Spleen (tissue), 7 donors: ENCODE measurements at regions not wholly inside any gene's neighbourhood (a gene's known extent, or its start where the extent isn't known, plus 50 kb on each side); places are given as distances from the start of the nearest gene placed in this dataset.

ENCODE experiments used
- POLR2A ChIP-seq, 3 donors: fragments of 450-650 bp; IDR thresholded peaks; one replicate each; pipeline ENCODE4 v1.5.1; 2017; ENCODE audit warnings: antibody characterized with exemption in 3 of 3, mild to moderate bottlenecking in 1 of 3
- POLR2AphosphoS5 ChIP-seq, 3 donors: sonication (generic); formaldehyde crosslinking; IDR thresholded peaks; one replicate each; pipeline ENCODE4 v1.5.1; 2017; ENCODE audit warnings: antibody characterized with exemption in 3 of 3
- TF ChIP-seq, protein P1 (sequence below), 11 experiments: fragments of 200-600 bp in 7 of 11; fragments of 450-650 bp in 4 of 11; sonication (generic) in 4 of 11; IDR thresholded peaks in 8 of 11; conservative IDR thresholded peaks in 3 of 11; 1 replicate in 7 of 11; 2 replicates in 4 of 11; pipeline versions ENCODE4 v1.4.0 to v1.8.0; 2016 to 2021; ENCODE audit warnings: antibody characterized with exemption in 11 of 11, inconsistent platforms in 4 of 11, mild to moderate bottlenecking in 1 of 11
- donor health status: DM: no; HTN: no; CAD: no; lungs with moderate emphysema.
- donor health status: DM: no; HTN: no; CAD: no.
- donor health status: DM: no; HTN: no; CAD: no.

DNA sequence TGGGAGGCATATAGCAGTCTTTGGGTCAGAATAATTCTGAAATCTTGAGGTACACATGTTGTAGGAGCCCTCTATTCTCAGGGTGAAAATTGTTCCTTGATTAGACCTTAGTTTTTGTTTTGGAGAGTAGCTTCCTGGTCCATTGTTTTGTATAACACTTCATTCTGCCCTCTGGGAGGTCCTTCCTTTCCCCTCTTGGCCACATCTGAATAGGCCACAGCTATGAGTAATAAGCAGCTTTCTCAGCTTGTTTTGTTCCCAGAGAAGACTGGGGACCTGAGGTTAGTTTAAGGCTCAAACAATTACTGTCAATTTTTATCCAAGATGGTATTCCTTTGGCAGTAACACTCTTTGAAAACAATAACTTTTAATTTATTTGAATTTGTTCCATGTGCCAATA is 72.6 kb upstream of the NOL4 start:
- TF ChIP-seq, protein P1, sequence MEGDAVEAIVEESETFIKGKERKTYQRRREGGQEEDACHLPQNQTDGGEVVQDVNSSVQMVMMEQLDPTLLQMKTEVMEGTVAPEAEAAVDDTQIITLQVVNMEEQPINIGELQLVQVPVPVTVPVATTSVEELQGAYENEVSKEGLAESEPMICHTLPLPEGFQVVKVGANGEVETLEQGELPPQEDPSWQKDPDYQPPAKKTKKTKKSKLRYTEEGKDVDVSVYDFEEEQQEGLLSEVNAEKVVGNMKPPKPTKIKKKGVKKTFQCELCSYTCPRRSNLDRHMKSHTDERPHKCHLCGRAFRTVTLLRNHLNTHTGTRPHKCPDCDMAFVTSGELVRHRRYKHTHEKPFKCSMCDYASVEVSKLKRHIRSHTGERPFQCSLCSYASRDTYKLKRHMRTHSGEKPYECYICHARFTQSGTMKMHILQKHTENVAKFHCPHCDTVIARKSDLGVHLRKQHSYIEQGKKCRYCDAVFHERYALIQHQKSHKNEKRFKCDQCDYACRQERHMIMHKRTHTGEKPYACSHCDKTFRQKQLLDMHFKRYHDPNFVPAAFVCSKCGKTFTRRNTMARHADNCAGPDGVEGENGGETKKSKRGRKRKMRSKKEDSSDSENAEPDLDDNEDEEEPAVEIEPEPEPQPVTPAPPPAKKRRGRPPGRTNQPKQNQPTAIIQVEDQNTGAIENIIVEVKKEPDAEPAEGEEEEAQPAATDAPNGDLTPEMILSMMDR (IDR thresholded peaks at IDR 0.05 in 8 of 11, conservative IDR thresholded peaks at IDR 0.05 in 3 of 11): no peak
- TF ChIP-seq POLR2AphosphoS5 (IDR thresholded peaks at IDR 0.05) (no peak), POLR2A (IDR thresholded peaks at IDR 0.05) (no peak)
